ENCODE measurements at regions not wholly inside any gene's neighbourhood (a gene's known extent, or its start where the extent isn't known, plus 50 kb on each side); places are given as distances from the start of the nearest gene placed in this dataset.

- Histone ChIP-seq H3K36me3 (ENCODE audit: control insufficient read depth, low read length) (no peaks in the 10 kb centered on the region), H3K27ac (ENCODE audit: low read depth, low read length) (no peak overlapping the region), H4K20me1 (ENCODE audit: control insufficient read depth, insufficient read depth, low read depth, low read length) (no peaks in the 10 kb centered on the region), H3K4me2 (ENCODE audit: low read length) (no peak overlapping the region), H3F3A (ENCODE audit: control insufficient read depth, insufficient read depth) (no peaks in the 10 kb centered on the region), H3K4me3 (ENCODE audit: low read length) (no peak overlapping the region), H3K9me3 (ENCODE audit: control insufficient read depth, insufficient read depth, low read length) (no peaks in the 10 kb centered on the region), H3K79me2 (ENCODE audit: control insufficient read depth, low read length) (no peaks in the 10 kb centered on the region), H3K27me3 (ENCODE audit: control insufficient read depth, low read length) (no peaks in the 10 kb centered on the region), H3K9me2 (replicated peaks; ENCODE audit: control insufficient read depth, low read length) (no peaks in the 10 kb centered on the region), H3K4me1 (ENCODE audit: control insufficient read depth, low read length) (no peaks in the 10 kb centered on the region)
- no peak for TF ChIP-seq CTCF (IDR thresholded peaks at IDR 0.05; ENCODE audit: low read depth, low read length, poor library complexity, severe bottlenecking)
- no peak for TF ChIP-seq EZH2phosphoT487 (IDR thresholded peaks at IDR 0.05; ENCODE audit: borderline replicate concordance, low read length)
These were observed 183.1 kb downstream of the ZNF330 start for GRCh38 chr4:141403782-141404181.

GRCh38 chr4:141406237-141406636 lies 185.5 kb downstream of the ZNF330 start:
- Histone ChIP-seq H4K20me1 (ENCODE audit: control insufficient read depth, insufficient read depth, low read depth, low read length) (no peaks in the 10 kb centered on the region), H3K4me3 (ENCODE audit: low read length) (no peak overlapping the region), H3K36me3 (ENCODE audit: control insufficient read depth, low read length) (no peaks in the 10 kb centered on the region), H3F3A (ENCODE audit: control insufficient read depth, insufficient read depth) (no peaks in the 10 kb centered on the region), H3K27ac (ENCODE audit: low read depth, low read length) (no peak overlapping the region), H3K79me2 (ENCODE audit: control insufficient read depth, low read length) (no peaks in the 10 kb centered on the region), H3K9me3 (ENCODE audit: control insufficient read depth, insufficient read depth, low read length) (no peaks in the 10 kb centered on the region), H3K27me3 (ENCODE audit: control insufficient read depth, low read length) (no peaks in the 10 kb centered on the region), H3K4me1 (ENCODE audit: control insufficient read depth, low read length) (no peaks in the 10 kb centered on the region), H3K4me2 (ENCODE audit: low read length) (no peak overlapping the region), H3K9me2 (replicated peaks; ENCODE audit: control insufficient read depth, low read length) (no peaks in the 10 kb centered on the region)
- no peak for TF ChIP-seq CTCF (IDR thresholded peaks at IDR 0.05; ENCODE audit: low read depth, low read length, poor library complexity, severe bottlenecking)
- no peak for TF ChIP-seq EZH2phosphoT487 (IDR thresholded peaks at IDR 0.05; ENCODE audit: borderline replicate concordance, low read length)

- H3K4me2 ChIP-seq (ENCODE audit: low read length), result no peak overlapping the region
- H3K4me1 ChIP-seq (ENCODE audit: control insufficient read depth, low read length), result no peaks in the 10 kb centered on the region
- TF ChIP-seq EZH2phosphoT487 (IDR thresholded peaks at IDR 0.05; ENCODE audit: borderline replicate concordance, low read length) (no peak), CTCF (IDR thresholded peaks at IDR 0.05; ENCODE audit: low read depth, low read length, poor library complexity, severe bottlenecking) (no peak)
- no peaks in the 10 kb centered on the region for H3K9me2 ChIP-seq (replicated peaks; ENCODE audit: control insufficient read depth, low read length)
- no peaks in the 10 kb centered on the region for H4K20me1 ChIP-seq (ENCODE audit: control insufficient read depth, insufficient read depth, low read depth, low read length)
- no peaks in the 10 kb centered on the region for H3K79me2 ChIP-seq (ENCODE audit: control insufficient read depth, low read length)
- no peaks in the 10 kb centered on the region for H3K27me3 ChIP-seq (ENCODE audit: control insufficient read depth, low read length)
- H3K27ac ChIP-seq (ENCODE audit: low read depth, low read length), result no peak overlapping the region
- H3K36me3 ChIP-seq (ENCODE audit: control insufficient read depth, low read length), result no peaks in the 10 kb centered on the region
- H3K4me3 ChIP-seq (ENCODE audit: low read length), result no peak overlapping the region
- H3F3A ChIP-seq (ENCODE audit: control insufficient read depth, insufficient read depth), result no peaks in the 10 kb centered on the region
- H3K9me3 ChIP-seq (ENCODE audit: control insufficient read depth, insufficient read depth, low read length), result no peaks in the 10 kb centered on the region
These were observed 188.9 kb downstream of the ZNF330 start for GRCh38 chr4:141409556-141409955.

GRCh38 chr4:141410839-141411238 lies 190.1 kb downstream of the ZNF330 start:
- no peaks in the 10 kb centered on the region for H4K20me1 ChIP-seq (ENCODE audit: control insufficient read depth, insufficient read depth, low read depth, low read length)
- no peaks in the 10 kb centered on the region for H3K4me1 ChIP-seq (ENCODE audit: control insufficient read depth, low read length)
- H3F3A ChIP-seq (ENCODE audit: control insufficient read depth, insufficient read depth), result no peaks in the 10 kb centered on the region
- no peak overlapping the region for H3K4me2 ChIP-seq (ENCODE audit: low read length)
- H3K9me2 ChIP-seq (replicated peaks; ENCODE audit: control insufficient read depth, low read length), result no peaks in the 10 kb centered on the region
- H3K79me2 ChIP-seq (ENCODE audit: control insufficient read depth, low read length), result no peaks in the 10 kb centered on the region
- no peak overlapping the region for H3K4me3 ChIP-seq (ENCODE audit: low read length)
- no peaks in the 10 kb centered on the region for H3K9me3 ChIP-seq (ENCODE audit: control insufficient read depth, insufficient read depth, low read length)
- no peaks in the 10 kb centered on the region for H3K36me3 ChIP-seq (ENCODE audit: control insufficient read depth, low read length)
- H3K27me3 ChIP-seq (ENCODE audit: control insufficient read depth, low read length), result no peaks in the 10 kb centered on the region
- no peak for TF ChIP-seq EZH2phosphoT487 (IDR thresholded peaks at IDR 0.05; ENCODE audit: borderline replicate concordance, low read length)
- no peak for TF ChIP-seq CTCF (IDR thresholded peaks at IDR 0.05; ENCODE audit: low read depth, low read length, poor library complexity, severe bottlenecking)
- no peak overlapping the region for H3K27ac ChIP-seq (ENCODE audit: low read depth, low read length)
